B cell (primary cell): ENCODE measurements at regions not wholly inside any gene's neighbourhood (a gene's known extent, or its start where the extent isn't known, plus 50 kb on each side); places are given as distances from the start of the nearest gene placed in this dataset.

ENCODE experiments used
- ATAC-seq: fragments of 200-7000 bp; cut with Tn5 transposase; one replicate; pipeline ENCODE4 v1.10.0; 2021; ENCODE audit warnings: low read depth, mild to moderate bottlenecking, moderate number of reproducible peaks, moderate library complexity
- CTCF ChIA-PET: fragments of 350-600 bp; sonication (Branson Sonifier 250); formaldehyde crosslinking; loops from one replicate; lab custom pipeline; 2021; ENCODE audit warnings: antibody characterized with exemption, inconsistent platforms; lab: Charles Lee
- POLR2A ChIA-PET: fragments of 350-600 bp; sonication (Branson Sonifier 250); formaldehyde crosslinking; loops from one replicate; lab custom pipeline; 2021; ENCODE audit warnings: antibody characterized with exemption; lab: Charles Lee
- DNase-seq: peaks from one replicate; pipeline ENCODE4 v3.0.0; 2013
- H2AFZ ChIP-seq: 2 replicates; pipeline ENCODE4 v1.6.1; 2012; ENCODE audit warnings: mild to moderate bottlenecking, low read depth, low read length; ENCODE audit not compliant: insufficient read depth, poor library complexity, severe bottlenecking
- H3K27ac ChIP-seq, 2 donors: 1 replicate in 1 of 2; 2 replicates in 1 of 2; pipeline ENCODE4 v1.5.1; 2012 to 2013; ENCODE audit warnings: low read length in 2 of 2, mild to moderate bottlenecking in 2 of 2, moderate library complexity in 1 of 2
- H3K27me3 ChIP-seq, 4 experiments: fragments of 200-600 bp in 1 of 4; sonication (generic) in 1 of 4; replicated peaks in 1 of 4; 1 replicate in 2 of 4; 2 replicates in 2 of 4; pipeline versions ENCODE4 v1.6.1 to v1.7.0; 2013 to 2016; ENCODE audit warnings: low read length in 3 of 4, mild to moderate bottlenecking in 2 of 4, mixed read lengths in 1 of 4, moderate library complexity in 1 of 4; ENCODE audit not compliant: insufficient read depth in 4 of 4, control insufficient read depth in 3 of 4; ENCODE audit errors: control extremely low read depth in 1 of 4
- H3K36me3 ChIP-seq, 2 experiments: replicated peaks in 1 of 2; 1 replicate in 1 of 2; 2 replicates in 1 of 2; pipeline versions ENCODE4 v1.6.1 to v1.7.1; 2013; ENCODE audit warnings: low read length in 1 of 2; ENCODE audit not compliant: insufficient read depth in 2 of 2, control insufficient read depth in 1 of 2; ENCODE audit errors: control extremely low read depth in 1 of 2, extremely low read depth in 1 of 2
- H3K4me1 ChIP-seq, 2 donors: fragments of 200-600 bp in 1 of 2; sonication (generic) in 1 of 2; 1 replicate in 1 of 2; 2 replicates in 1 of 2; pipeline versions ENCODE4 v1.5.1 to v1.6.1; 2013 to 2017; ENCODE audit warnings: low read length in 2 of 2; ENCODE audit not compliant: control insufficient read depth in 2 of 2, insufficient read depth in 2 of 2
- H3K4me2 ChIP-seq: replicated peaks from 2 replicates; pipeline ENCODE3; 2012; ENCODE audit warnings: mild to moderate bottlenecking, low read depth, low read length; ENCODE audit not compliant: poor library complexity, severe bottlenecking
- H3K4me3 ChIP-seq, 5 experiments: fragments of 200-600 bp in 1 of 5; sonication (generic) in 1 of 5; 1 replicate in 3 of 5; 2 replicates in 2 of 5; pipeline versions ENCODE4 v1.5.1 to v1.7.0; 2011 to 2016; ENCODE audit warnings: low read length in 4 of 5, mild to moderate bottlenecking in 4 of 5, low read depth in 2 of 5, control low read depth in 1 of 5, moderate library complexity in 1 of 5; ENCODE audit not compliant: insufficient read depth in 1 of 5; ENCODE audit errors: control extremely low read depth in 1 of 5, extremely low read depth in 1 of 5
- H3K79me2 ChIP-seq: fragments of 200-600 bp; sonication (generic); one replicate; pipeline ENCODE4 v1.6.0; 2016; ENCODE audit warnings: low read length; ENCODE audit not compliant: control insufficient read depth, insufficient read depth
- H3K9ac ChIP-seq: fragments of 200-600 bp; sonication (generic); 2 replicates; pipeline ENCODE4 v1.6.1; 2017; ENCODE audit warnings: mild to moderate bottlenecking, low read length, moderate library complexity
- H3K9me3 ChIP-seq, 3 donors: one replicate each; pipeline versions ENCODE4 v1.6.1 to v1.7.1; 2013; ENCODE audit warnings: low read length in 2 of 3; ENCODE audit not compliant: control insufficient read depth in 2 of 3, insufficient read depth in 1 of 3; ENCODE audit errors: control extremely low read depth in 1 of 3
- H4K20me1 ChIP-seq: 2 replicates; pipeline ENCODE4 v1.6.0; 2012; ENCODE audit warnings: mild to moderate bottlenecking, low read length; ENCODE audit not compliant: insufficient read depth, control insufficient read depth, poor library complexity, severe bottlenecking
- H3K27ac Mint-ChIP-seq: one replicate; pipeline ENCODE4 v1.8.0; 2021; ENCODE audit warnings: mixed read lengths
- H3K27me3 Mint-ChIP-seq: one replicate; pipeline ENCODE4 v1.8.0; 2021; ENCODE audit warnings: mixed read lengths
- H3K4me1 Mint-ChIP-seq: one replicate; pipeline ENCODE4 v1.8.0; 2021; ENCODE audit warnings: mixed read lengths
- H3K4me3 Mint-ChIP-seq: one replicate; pipeline ENCODE4 v1.8.0; 2021; ENCODE audit warnings: mixed read lengths
- H3K9me3 Mint-ChIP-seq: one replicate; pipeline ENCODE4 v1.8.0; 2022; ENCODE audit warnings: mixed read lengths; ENCODE audit not compliant: insufficient read depth
- CTCF ChIP-seq: fragments of 200-600 bp; IDR thresholded peaks from one replicate; pipeline ENCODE4 v1.8.0; 2022; ENCODE audit warnings: antibody characterized with exemption, mild to moderate bottlenecking
- EZH2 ChIP-seq: IDR thresholded peaks from 2 replicates; pipeline ENCODE4 v1.6.1; 2012; ENCODE audit warnings: borderline replicate concordance, low read depth, mild to moderate bottlenecking, moderate library complexity, low read length; ENCODE audit not compliant: insufficient read depth, poor library complexity, severe bottlenecking
- WGBS: methylation state at CpG from one replicate; pipeline ENCODE4 v1.1.5; 2013; ENCODE audit warnings: missing lambda C conversion rate; ENCODE audit not compliant: insufficient coverage; 5-methylcytosine and 5-hydroxymethylcytosine counted together
- intact Hi-C: fragments of 100-400 bp; cut with micrococcal nuclease; formaldehyde crosslinking; loops from one replicate; pipeline ENCODE4 v1.10.0; 2022

- Histone ChIP-seq H2AFZ (no peak overlapping the region), H3K27me3 (peaks cover 0 to 21% (median 13%) of the 10 kb centered on the region in 4 experiments), H3K9ac (no peak overlapping the region), H3K4me1 (peaks cover 6 to 9% of the 10 kb centered on the region in 2 donors), H4K20me1 (no peaks in the 10 kb centered on the region), H3K9me3 (no peaks in the 10 kb centered on the region), H3K79me2 (no peaks in the 10 kb centered on the region), H3K4me2 (no peak overlapping the region), H3K4me3 (no peak overlapping the region), H3K27ac (no peak overlapping the region), H3K36me3 (no peaks in the 10 kb centered on the region)
- no peak overlapping the region for H3K4me3 Mint-ChIP-seq
- DNase-seq (no peak), ATAC-seq (no peak)
- POLR2A ChIA-PET: no interaction called here
- H3K27ac Mint-ChIP-seq: no peak overlapping the region
- intact Hi-C loops: no loop called here
- CTCF ChIA-PET: no interaction called here
- no peaks in the 10 kb centered on the region for H3K9me3 Mint-ChIP-seq
- TF ChIP-seq EZH2: no peak
- no peak for TF ChIP-seq CTCF
- H3K4me1 Mint-ChIP-seq: peaks cover 11% of the 10 kb centered on the region
- WGBS: 100% methylated on average over 1 of the region's 3 CpGs
- H3K27me3 Mint-ChIP-seq: peaks cover 25% of the 10 kb centered on the region
These were observed 67.3 kb upstream of the CCN6 start for GRCh38 chr6:111986651-111987050.

- peaks cover 0 to 26% (median 15%) of the 10 kb centered on the region in 4 experiments for H3K27me3 ChIP-seq
- no peaks in the 10 kb centered on the region for H4K20me1 ChIP-seq
- peaks cover 26% of the 10 kb centered on the region for H3K27me3 Mint-ChIP-seq
- POLR2A ChIA-PET: no interaction called here
- H3K4me3 ChIP-seq: no peak overlapping the region
- no peaks in the 10 kb centered on the region for H3K79me2 ChIP-seq
- no peaks in the 10 kb centered on the region for H3K9me3 ChIP-seq
- ATAC-seq (no peak), DNase-seq (no peak)
- no peak overlapping the region for H3K4me3 Mint-ChIP-seq
- H3K4me1 ChIP-seq: peaks cover 6 to 9% of the 10 kb centered on the region in 2 donors
- no peak overlapping the region for H3K27ac ChIP-seq
- H3K36me3 ChIP-seq: no peaks in the 10 kb centered on the region
- intact Hi-C loops: no loop called here
- no peak overlapping the region for H2AFZ ChIP-seq
- CTCF ChIA-PET: no interaction called here
- TF ChIP-seq EZH2 (no peak), CTCF (no peak)
- H3K9me3 Mint-ChIP-seq: no peaks in the 10 kb centered on the region
- no peak overlapping the region for H3K27ac Mint-ChIP-seq
- peaks cover 11% of the 10 kb centered on the region for H3K4me1 Mint-ChIP-seq
- H3K9ac ChIP-seq: no peak overlapping the region
- WGBS: 100% methylated on average over 1 of the region's 1 CpG
- H3K4me2 ChIP-seq: no peak overlapping the region
These were observed 66.6 kb upstream of the CCN6 start for GRCh38 chr6:111987295-111987694.
